Nephron progenitor cell (in vitro differentiated cells): ENCODE measurements at regions not wholly inside any gene's neighbourhood (a gene's known extent, or its start where the extent isn't known, plus 50 kb on each side); places are given as distances from the start of the nearest gene placed in this dataset.

Experiments used
- DNase-seq: peaks from one replicate; pipeline ENCODE4 v3.0.0; 2021
- H3K27ac Mint-ChIP-seq: 2 replicates; pipeline ENCODE4 v1.8.0; 2021; ENCODE audit warnings: mild to moderate bottlenecking, moderate library complexity, mixed read lengths
- H3K27me3 Mint-ChIP-seq: 2 replicates; pipeline ENCODE4 v1.8.0; 2021; ENCODE audit warnings: mild to moderate bottlenecking, low read depth, mixed read lengths; ENCODE audit not compliant: poor library complexity
- H3K36me3 Mint-ChIP-seq: 2 replicates; pipeline ENCODE4 v1.8.0; 2021; ENCODE audit warnings: low read depth, mixed read lengths
- H3K4me1 Mint-ChIP-seq: 2 replicates; pipeline ENCODE4 v1.8.0; 2021; ENCODE audit warnings: mixed read lengths
- H3K4me3 Mint-ChIP-seq: 2 replicates; pipeline ENCODE4 v1.8.0; 2021; ENCODE audit warnings: mild to moderate bottlenecking, moderate library complexity, mixed read lengths
- H3K9me3 Mint-ChIP-seq: 2 replicates; pipeline ENCODE4 v1.8.0; 2021; ENCODE audit warnings: mild to moderate bottlenecking, moderate library complexity, mixed read lengths
- CTCF ChIP-seq: fragments of 200-600 bp; sonication (generic); IDR thresholded peaks from 2 replicates; pipeline ENCODE4 v1.5.0; 2021; ENCODE audit warnings: antibody characterized with exemption

GRCh38 chr1:217327901-217328300 lies 303.0 kb downstream of the GPATCH2 start:
- H3K36me3 Mint-ChIP-seq: no peaks in the 10 kb centered on the region
- H3K27ac Mint-ChIP-seq: no peak overlapping the region
- TF ChIP-seq CTCF: no peak
- DNase-seq: no peak
- H3K27me3 Mint-ChIP-seq: peaks cover 4% of the 10 kb centered on the region
- H3K4me3 Mint-ChIP-seq: no peak overlapping the region
- no peaks in the 10 kb centered on the region for H3K4me1 Mint-ChIP-seq
- H3K9me3 Mint-ChIP-seq: peaks cover 16% of the 10 kb centered on the region

GRCh38 chr1:217322834-217323233 lies 308.1 kb downstream of the GPATCH2 start:
- Mint-ChIP-seq H3K4me1 (no peaks in the 10 kb centered on the region), H3K9me3 (no peaks in the 10 kb centered on the region), H3K27me3 (peaks cover 13% of the 10 kb centered on the region), H3K36me3 (no peaks in the 10 kb centered on the region), H3K4me3 (no peak overlapping the region), H3K27ac (no peak overlapping the region)
- TF ChIP-seq CTCF: no peak
- DNase-seq: no peak

GRCh38 chr1:217315346-217315745 lies 315.5 kb downstream of the GPATCH2 start:
- H3K4me3 Mint-ChIP-seq: no peak overlapping the region
- peaks cover 11% of the 10 kb centered on the region for H3K27me3 Mint-ChIP-seq
- H3K27ac Mint-ChIP-seq: no peak overlapping the region
- DNase-seq: no peak
- no peaks in the 10 kb centered on the region for H3K9me3 Mint-ChIP-seq
- TF ChIP-seq CTCF: no peak
- H3K4me1 Mint-ChIP-seq: no peaks in the 10 kb centered on the region
- H3K36me3 Mint-ChIP-seq: no peaks in the 10 kb centered on the region

- H3K27me3 Mint-ChIP-seq: peaks cover 6% of the 10 kb centered on the region
Observed at GRCh38 chr1:217313096-217313495, 317.8 kb downstream of the GPATCH2 start.

DNA sequence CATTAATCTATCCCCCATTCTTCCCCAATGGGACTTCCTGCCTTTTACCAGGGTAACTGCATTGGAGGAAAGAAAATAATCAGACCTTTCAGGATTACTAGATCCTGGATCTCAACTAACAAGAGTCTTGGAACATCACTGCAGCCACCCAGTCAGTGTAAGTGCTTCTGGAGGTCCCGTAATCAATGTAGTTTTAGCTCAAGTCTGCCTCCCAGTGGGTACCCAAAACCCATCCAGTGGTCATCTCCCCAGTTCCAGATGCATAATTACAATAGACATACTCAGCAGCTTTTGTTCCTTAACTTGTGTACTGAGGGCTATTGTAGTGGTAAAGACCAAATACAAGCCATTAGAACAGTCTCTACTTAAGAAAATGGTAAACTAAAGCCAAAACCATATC lies 319.1 kb downstream of the GPATCH2 start:
- Mint-ChIP-seq H3K9me3 (no peaks in the 10 kb centered on the region), H3K4me1 (no peaks in the 10 kb centered on the region), H3K36me3 (no peaks in the 10 kb centered on the region), H3K4me3 (no peak overlapping the region), H3K27me3 (peaks cover 4% of the 10 kb centered on the region), H3K27ac (no peak overlapping the region)
- no peak for TF ChIP-seq CTCF
- DNase-seq: no peak

More at GRCh38 chr1:217313096-217313495, 317.8 kb downstream of the GPATCH2 start:
- no peak for TF ChIP-seq CTCF
- Mint-ChIP-seq H3K9me3 (no peaks in the 10 kb centered on the region), H3K4me3 (no peak overlapping the region), H3K36me3 (no peaks in the 10 kb centered on the region), H3K27ac (no peak overlapping the region), H3K4me1 (no peaks in the 10 kb centered on the region)
- no peak for DNase-seq

GRCh38 chr1:217311269-217311668 lies 319.6 kb downstream of the GPATCH2 start:
- Mint-ChIP-seq H3K27ac (no peak overlapping the region), H3K4me1 (no peaks in the 10 kb centered on the region), H3K9me3 (no peaks in the 10 kb centered on the region), H3K4me3 (no peak overlapping the region), H3K27me3 (peaks cover 4% of the 10 kb centered on the region), H3K36me3 (no peaks in the 10 kb centered on the region)
- DNase-seq: no peak
- TF ChIP-seq CTCF: no peak
